ENCODE measurements at regions not wholly inside any gene's neighbourhood (a gene's known extent, or its start where the extent isn't known, plus 50 kb on each side); places are given as distances from the start of the nearest gene placed in this dataset.
"Not testable (repeated sequence)": the region's sequence is repeated elsewhere in the genome, so short reads cannot be mapped to it uniquely, and the experiment has no call there.

- DNase-seq (ENCODE audit: low read depth), result no peak
- H3K4me3 ChIP-seq (ENCODE audit: low read depth, low read length), result no peak overlapping the region
- TF ChIP-seq MYC (IDR thresholded peaks at IDR 0.05; ENCODE audit: low read depth, low read length) (no peak), CTCF (IDR thresholded peaks at IDR 0.05; ENCODE audit: low read depth, low read length) (no peak), MAX (IDR thresholded peaks at IDR 0.05; ENCODE audit: low read depth, low read length) (no peak), POLR2A (IDR thresholded peaks at IDR 0.05; ENCODE audit: extremely low read depth, insufficient read length) (no peak)
Observed at GRCh38 chr7:92909686-92910475, 73.5 kb upstream of the CDK6 start.

GRCh38 chr7:92904244-92905131 lies 68.1 kb upstream of the CDK6 start:
- peak; percentile 92 for DNase-seq (ENCODE audit: low read depth)
- no peak overlapping the region for H3K4me3 ChIP-seq (ENCODE audit: low read depth, low read length)
- no peak for TF ChIP-seq CTCF (IDR thresholded peaks at IDR 0.05; ENCODE audit: low read depth, low read length)
- TF ChIP-seq MYC (IDR thresholded peaks at IDR 0.05; ENCODE audit: low read depth, low read length), result peak; percentile 97
- TF ChIP-seq MAX (IDR thresholded peaks at IDR 0.05; ENCODE audit: low read depth, low read length), result peak; percentile 98

GRCh38 chr7:92898798-92899197 lies 62.4 kb upstream of the CDK6 start:
- DNase-seq (ENCODE audit: low read depth), result no peak
- TF ChIP-seq CTCF (IDR thresholded peaks at IDR 0.05; ENCODE audit: low read depth, low read length), result no peak
- TF ChIP-seq POLR2A (IDR thresholded peaks at IDR 0.05; ENCODE audit: extremely low read depth, insufficient read length), result no peak
- no peak overlapping the region for H3K4me3 ChIP-seq (ENCODE audit: low read depth, low read length)

- not testable (repeated sequence) for H3K4me3 ChIP-seq (ENCODE audit: low read depth, low read length); DNase-seq (ENCODE audit: low read depth)
Observed at GRCh38 chr7:92894857-92895256, 58.5 kb upstream of the CDK6 start.

- TF ChIP-seq POLR2A (IDR thresholded peaks at IDR 0.05; ENCODE audit: extremely low read depth, insufficient read length), result no peak
- no peak for TF ChIP-seq MYC (IDR thresholded peaks at IDR 0.05; ENCODE audit: low read depth, low read length)
- no peak for TF ChIP-seq MAX (IDR thresholded peaks at IDR 0.05; ENCODE audit: low read depth, low read length)
- TF ChIP-seq CTCF (IDR thresholded peaks at IDR 0.05; ENCODE audit: low read depth, low read length), result no peak
Observed at GRCh38 chr7:92889081-92889480, 52.7 kb upstream of the CDK6 start.

More at GRCh38 chr7:92889081-92889480, 52.7 kb upstream of the CDK6 start:
- H3K4me3 ChIP-seq (ENCODE audit: low read depth, low read length), result no peak overlapping the region
- DNase-seq (ENCODE audit: low read depth), result no peak
